ENCODE measurements at regions not wholly inside any gene's neighbourhood (a gene's known extent, or its start where the extent isn't known, plus 50 kb on each side); places are given as distances from the start of the nearest gene placed in this dataset.

DNA sequence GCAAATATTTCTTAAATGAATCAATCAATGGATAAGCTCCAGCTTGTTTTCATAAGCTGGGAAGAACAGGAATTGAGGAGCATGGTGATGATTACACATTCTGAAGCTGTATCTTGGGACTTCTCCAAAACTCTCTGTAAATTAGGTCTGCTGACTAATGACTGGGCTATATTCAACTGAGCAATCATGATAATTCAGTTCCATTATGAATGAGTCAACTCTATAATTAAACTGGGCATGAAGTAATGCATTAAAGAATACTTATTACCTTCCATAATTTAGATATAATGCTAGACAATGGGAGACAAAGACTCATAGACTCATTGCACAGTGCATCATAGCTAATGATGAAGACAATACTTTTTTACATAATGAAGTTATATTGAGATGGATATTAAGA is 207.4 kb downstream of the CBLN2 start:
- H3K36me3 Mint-ChIP-seq (ENCODE audit: insufficient read depth): no peaks in the 10 kb centered on the region
- H3K27ac Mint-ChIP-seq (ENCODE audit: low read depth): no peak overlapping the region
- no peaks in the 10 kb centered on the region for H3K4me1 Mint-ChIP-seq
- DNase-seq (ENCODE audit: low spot score in 2 of 2) (no peak), ATAC-seq (replicated peaks; ENCODE audit: extremely low read depth, poor library complexity, severe bottlenecking) (no peak)
- H3K4me3 Mint-ChIP-seq: no peak overlapping the region
- no peaks in the 10 kb centered on the region for H3K27me3 Mint-ChIP-seq
- peaks cover 22% of the 10 kb centered on the region for H3K9me3 Mint-ChIP-seq

DNA sequence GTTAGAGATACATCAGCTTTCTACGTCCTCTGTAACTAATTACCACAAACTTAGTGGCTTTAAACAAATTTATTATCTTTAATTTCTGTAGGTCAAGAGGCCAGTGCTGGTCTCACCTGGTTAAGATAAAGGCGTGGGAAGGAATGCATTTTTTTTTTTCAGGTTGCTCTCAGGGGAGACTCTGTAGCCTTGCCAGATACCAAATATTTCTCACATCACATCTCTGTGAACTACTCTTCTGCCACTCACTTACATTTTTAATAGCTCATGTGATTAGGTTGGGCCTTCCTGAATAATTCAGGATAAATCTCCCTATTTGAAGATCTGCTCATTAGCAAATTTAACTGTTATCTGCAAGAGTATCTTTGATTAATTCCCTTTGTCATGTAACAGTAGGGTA is 214.6 kb downstream of the CBLN2 start:
- H3K4me3 Mint-ChIP-seq: no peak overlapping the region
- H3K9me3 Mint-ChIP-seq: peaks cover 17% of the 10 kb centered on the region
- H3K27ac Mint-ChIP-seq (ENCODE audit: low read depth): no peak overlapping the region
- no peak for ATAC-seq (replicated peaks; ENCODE audit: extremely low read depth, poor library complexity, severe bottlenecking)
- H3K27me3 Mint-ChIP-seq: no peaks in the 10 kb centered on the region
- H3K4me1 Mint-ChIP-seq: no peaks in the 10 kb centered on the region
- no peak for DNase-seq (ENCODE audit: low spot score in 2 of 2)
- no peaks in the 10 kb centered on the region for H3K36me3 Mint-ChIP-seq (ENCODE audit: insufficient read depth)

DNA sequence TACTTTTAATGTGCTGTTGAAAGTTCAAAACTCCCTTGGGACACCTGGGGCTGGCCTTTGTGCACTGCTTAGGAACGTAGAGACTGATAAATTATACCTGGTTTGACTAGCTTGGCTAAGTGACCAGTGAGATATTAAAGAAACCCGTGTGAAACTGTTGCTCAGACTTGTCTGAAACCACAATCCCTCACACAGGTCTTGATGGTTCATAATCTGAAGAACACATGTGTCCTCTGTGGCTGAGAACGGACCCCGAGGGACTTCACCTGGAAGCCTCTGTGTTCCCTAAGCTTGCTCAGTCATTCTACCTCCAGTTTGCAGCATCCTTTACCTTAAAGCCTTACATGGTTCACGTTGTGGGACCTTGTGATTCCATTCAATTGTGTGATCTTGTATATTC is 218.8 kb downstream of the CBLN2 start:
- peaks cover 12% of the 10 kb centered on the region for H3K9me3 Mint-ChIP-seq
- no peaks in the 10 kb centered on the region for H3K4me1 Mint-ChIP-seq
- H3K4me3 Mint-ChIP-seq: no peak overlapping the region
- ATAC-seq (replicated peaks; ENCODE audit: extremely low read depth, poor library complexity, severe bottlenecking) (no peak), DNase-seq (ENCODE audit: low spot score in 2 of 2) (no peak)
- no peaks in the 10 kb centered on the region for H3K36me3 Mint-ChIP-seq (ENCODE audit: insufficient read depth)
- no peak overlapping the region for H3K27ac Mint-ChIP-seq (ENCODE audit: low read depth)
- no peaks in the 10 kb centered on the region for H3K27me3 Mint-ChIP-seq

DNA sequence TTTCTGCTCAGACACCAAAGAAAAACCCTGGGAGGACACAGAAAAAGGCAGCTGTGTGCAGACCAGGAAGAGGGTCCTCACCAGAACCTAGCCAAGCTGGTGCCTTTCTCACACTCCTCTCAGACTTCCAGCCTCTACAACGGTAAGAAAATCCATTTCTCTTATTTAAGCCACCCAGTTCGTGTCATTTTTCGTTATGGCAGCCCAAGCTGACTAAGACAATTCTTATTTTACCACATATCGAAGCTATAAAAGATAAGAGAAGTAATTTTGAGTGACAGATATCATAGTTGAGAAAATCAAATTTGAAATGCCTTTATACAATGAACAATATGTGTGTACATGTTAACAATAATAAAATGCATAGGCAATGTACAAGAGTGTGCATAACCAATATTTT is 219.5 kb downstream of the CBLN2 start:
- Mint-ChIP-seq H3K9me3 (peaks cover 12% of the 10 kb centered on the region), H3K36me3 (ENCODE audit: insufficient read depth) (no peaks in the 10 kb centered on the region), H3K4me3 (no peak overlapping the region), H3K27ac (ENCODE audit: low read depth) (no peak overlapping the region), H3K27me3 (no peaks in the 10 kb centered on the region), H3K4me1 (no peaks in the 10 kb centered on the region)
- no peak for ATAC-seq (replicated peaks; ENCODE audit: extremely low read depth, poor library complexity, severe bottlenecking)
- no peak for DNase-seq (ENCODE audit: low spot score in 2 of 2)

DNA sequence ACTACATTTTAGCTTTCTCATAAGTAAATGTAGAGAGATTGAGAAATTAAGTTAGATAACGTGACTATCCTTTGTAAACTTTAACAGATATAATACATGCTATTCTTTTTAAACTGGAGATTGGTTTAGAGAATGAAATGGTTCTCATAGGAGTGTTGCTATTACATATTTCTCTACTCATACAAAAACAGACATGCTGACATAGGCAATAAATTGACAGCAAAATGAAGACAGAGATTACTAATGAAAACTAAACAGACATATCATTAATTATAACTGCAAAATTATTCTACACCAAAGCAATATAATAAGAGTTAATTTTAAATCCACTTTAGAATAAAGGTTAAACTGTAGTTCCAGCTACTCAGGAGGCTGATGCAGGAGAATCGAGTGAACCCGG is 227.6 kb downstream of the CBLN2 start:
- no peak overlapping the region for H3K27ac Mint-ChIP-seq (ENCODE audit: low read depth)
- no peak for DNase-seq (ENCODE audit: low spot score in 2 of 2)
- no peaks in the 10 kb centered on the region for H3K27me3 Mint-ChIP-seq
- no peaks in the 10 kb centered on the region for H3K36me3 Mint-ChIP-seq (ENCODE audit: insufficient read depth)
- peaks cover 12% of the 10 kb centered on the region for H3K9me3 Mint-ChIP-seq
- H3K4me1 Mint-ChIP-seq: no peaks in the 10 kb centered on the region
- no peak overlapping the region for H3K4me3 Mint-ChIP-seq
- no peak for ATAC-seq (replicated peaks; ENCODE audit: extremely low read depth, poor library complexity, severe bottlenecking)

DNA sequence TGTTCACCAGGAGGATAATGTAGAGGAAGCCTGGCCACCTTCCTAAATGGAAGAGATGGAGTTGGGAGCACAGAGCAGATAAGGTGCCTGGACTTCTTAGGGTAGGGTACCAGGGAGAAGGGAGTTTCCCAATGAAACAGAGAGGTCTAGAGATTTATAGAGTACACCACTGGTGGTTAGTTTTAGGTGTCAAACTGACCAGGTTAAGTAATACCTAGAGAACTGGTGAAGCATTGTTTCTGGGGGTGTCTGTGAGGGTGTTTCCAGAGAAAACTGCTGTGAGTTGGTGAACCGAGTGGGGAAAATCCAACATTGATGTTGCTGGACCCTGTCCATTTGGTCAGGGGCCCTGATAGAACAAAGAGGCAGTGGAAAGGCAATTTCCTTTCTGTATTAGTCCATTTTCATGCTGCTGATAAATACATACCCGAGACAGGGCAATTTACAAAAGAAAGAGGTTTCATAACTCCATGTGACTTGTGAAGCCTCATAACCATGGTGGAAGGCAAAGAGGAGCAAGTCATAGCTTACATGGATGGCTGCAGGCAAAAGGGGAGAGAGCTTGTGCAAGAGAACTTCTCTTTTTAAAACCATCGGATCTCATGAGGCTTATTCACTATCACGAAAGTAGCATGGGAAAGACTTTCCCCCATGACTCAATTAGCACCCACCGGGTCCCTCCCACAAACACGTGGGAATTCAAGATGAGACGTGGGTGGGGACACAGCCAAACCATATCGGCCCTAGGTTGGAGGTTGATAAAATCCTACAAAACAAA is 260.8 kb downstream of the CBLN2 start:
- no peak for DNase-seq (ENCODE audit: low spot score in 2 of 2)
- Mint-ChIP-seq H3K36me3 (ENCODE audit: insufficient read depth) (no peaks in the 10 kb centered on the region), H3K4me1 (no peaks in the 10 kb centered on the region), H3K4me3 (no peak overlapping the region), H3K9me3 (peaks cover 5% of the 10 kb centered on the region), H3K27ac (ENCODE audit: low read depth) (no peak overlapping the region), H3K27me3 (no peaks in the 10 kb centered on the region)
- ATAC-seq (replicated peaks; ENCODE audit: extremely low read depth, poor library complexity, severe bottlenecking): no peak

DNA sequence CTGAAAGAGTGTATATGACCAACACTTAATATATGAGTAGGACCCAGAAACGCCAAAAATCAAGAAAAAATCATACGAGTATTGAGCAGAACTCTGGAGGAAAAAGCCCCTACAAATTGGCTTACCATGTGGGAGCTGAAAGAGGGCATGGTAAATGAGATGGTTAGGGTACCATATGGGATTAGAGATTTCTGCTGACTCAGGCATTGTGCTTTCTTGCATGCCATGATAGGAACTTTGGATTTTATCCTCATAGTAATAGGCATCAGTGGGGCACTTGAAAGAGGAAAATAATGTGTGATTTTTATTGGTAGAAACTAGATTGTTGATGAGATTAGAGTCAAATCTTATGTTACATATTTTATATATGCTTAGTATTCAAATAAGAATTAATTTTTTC is 271.1 kb downstream of the CBLN2 start:
- peaks cover 27% of the 10 kb centered on the region for H3K9me3 Mint-ChIP-seq
- H3K27ac Mint-ChIP-seq (ENCODE audit: low read depth): no peak overlapping the region
- H3K4me3 Mint-ChIP-seq: no peak overlapping the region
- H3K27me3 Mint-ChIP-seq: no peaks in the 10 kb centered on the region
- ATAC-seq (replicated peaks; ENCODE audit: extremely low read depth, poor library complexity, severe bottlenecking) (no peak), DNase-seq (ENCODE audit: low spot score in 2 of 2) (no peak)
- no peaks in the 10 kb centered on the region for H3K36me3 Mint-ChIP-seq (ENCODE audit: insufficient read depth)
- H3K4me1 Mint-ChIP-seq: no peaks in the 10 kb centered on the region

DNA sequence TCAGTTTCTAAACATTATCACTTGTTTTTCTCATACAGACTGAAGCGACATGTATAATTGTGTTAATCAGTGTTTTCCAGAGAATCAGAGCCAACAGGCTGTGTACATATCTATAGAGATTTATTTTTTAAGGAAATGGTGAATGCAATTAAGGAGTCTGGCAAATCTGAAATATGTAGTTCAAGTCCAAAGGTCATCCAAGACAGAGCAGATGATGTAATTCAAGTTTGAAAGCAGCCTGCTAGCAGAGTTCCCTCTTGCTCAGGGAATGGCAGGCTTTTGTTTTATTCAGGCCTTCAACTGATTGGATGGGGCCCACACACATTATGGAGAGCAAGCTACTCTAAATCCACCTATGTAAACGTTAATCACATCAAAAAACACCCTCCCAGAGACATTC is 282.6 kb downstream of the CBLN2 start:
- Mint-ChIP-seq H3K9me3 (peaks cover 5% of the 10 kb centered on the region), H3K27me3 (no peaks in the 10 kb centered on the region), H3K27ac (ENCODE audit: low read depth) (no peak overlapping the region), H3K4me1 (no peaks in the 10 kb centered on the region), H3K36me3 (ENCODE audit: insufficient read depth) (no peaks in the 10 kb centered on the region), H3K4me3 (no peak overlapping the region)
- no peak for DNase-seq (ENCODE audit: low spot score in 2 of 2)
- no peak for ATAC-seq (replicated peaks; ENCODE audit: extremely low read depth, poor library complexity, severe bottlenecking)

DNA sequence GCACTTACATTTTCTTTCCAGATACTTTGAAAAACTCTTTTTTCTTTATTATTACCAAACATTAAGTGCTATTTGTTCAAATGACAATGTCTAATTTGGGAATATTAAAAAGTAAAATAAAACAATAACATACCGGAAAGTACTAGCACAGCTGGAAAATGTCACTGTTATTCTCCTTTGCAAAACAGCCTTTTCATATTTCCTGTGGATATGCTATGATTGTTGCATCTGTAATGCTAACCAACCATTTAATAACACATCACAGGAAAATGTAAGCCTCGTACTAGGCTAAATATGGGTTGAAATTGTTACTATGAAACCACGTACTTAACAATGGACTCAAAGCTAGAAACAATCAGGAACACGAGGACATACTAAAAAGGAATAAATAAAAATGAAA is 298.1 kb downstream of the CBLN2 start:
- Mint-ChIP-seq H3K27ac (ENCODE audit: low read depth) (no peak overlapping the region), H3K4me3 (no peak overlapping the region), H3K27me3 (no peaks in the 10 kb centered on the region), H3K36me3 (ENCODE audit: insufficient read depth) (no peaks in the 10 kb centered on the region), H3K4me1 (no peaks in the 10 kb centered on the region), H3K9me3 (peaks cover 21% of the 10 kb centered on the region)
- ATAC-seq (replicated peaks; ENCODE audit: extremely low read depth, poor library complexity, severe bottlenecking) (no peak), DNase-seq (ENCODE audit: low spot score in 2 of 2) (no peak)

DNA sequence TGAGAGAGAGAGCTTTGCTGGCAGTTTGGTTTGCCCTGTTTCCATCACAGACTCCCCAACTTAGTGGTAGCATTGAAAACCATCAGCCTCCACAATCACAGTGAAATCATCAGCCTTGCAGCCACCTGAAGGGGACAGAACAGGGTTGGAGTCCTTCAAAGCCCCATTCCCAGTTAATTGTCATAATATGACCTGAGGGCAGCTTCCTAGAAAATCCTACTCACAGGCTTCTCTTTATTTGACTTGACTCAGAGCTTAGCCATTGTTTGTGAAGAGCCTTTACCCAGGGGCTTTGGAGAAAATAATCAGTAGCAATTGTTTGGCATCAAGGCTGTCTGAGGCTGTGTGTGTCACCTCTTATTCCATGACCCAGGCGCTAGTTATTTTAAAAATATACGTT is 308.7 kb downstream of the CBLN2 start:
- ATAC-seq (replicated peaks; ENCODE audit: extremely low read depth, poor library complexity, severe bottlenecking): no peak
- no peak for DNase-seq (ENCODE audit: low spot score in 2 of 2)
- H3K36me3 Mint-ChIP-seq (ENCODE audit: insufficient read depth): no peaks in the 10 kb centered on the region
- no peak overlapping the region for H3K27ac Mint-ChIP-seq (ENCODE audit: low read depth)
- H3K9me3 Mint-ChIP-seq: peaks cover 13% of the 10 kb centered on the region
- H3K4me3 Mint-ChIP-seq: no peak overlapping the region
- no peaks in the 10 kb centered on the region for H3K27me3 Mint-ChIP-seq
- H3K4me1 Mint-ChIP-seq: no peaks in the 10 kb centered on the region

DNA sequence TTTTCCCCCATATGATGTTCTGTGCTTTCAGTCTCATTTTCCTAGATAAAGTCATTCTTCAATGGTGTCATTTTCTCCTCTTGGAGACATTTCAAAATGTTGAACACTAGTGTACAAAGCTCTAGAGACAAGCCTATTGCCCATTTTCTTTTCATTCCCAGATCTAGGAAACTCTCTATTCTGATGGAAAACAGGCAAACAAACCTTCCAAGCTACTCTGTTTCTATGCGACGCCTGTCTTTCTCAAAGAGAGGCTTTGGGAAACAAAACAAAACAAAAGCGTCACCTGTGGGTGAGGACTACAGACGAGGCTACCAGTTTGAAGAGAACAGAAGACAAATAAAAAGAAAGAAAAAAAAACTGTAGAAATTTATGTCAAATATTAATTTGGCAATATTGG is 311.0 kb downstream of the CBLN2 start:
- Mint-ChIP-seq H3K36me3 (ENCODE audit: insufficient read depth) (peaks cover 1% of the 10 kb centered on the region), H3K4me3 (no peak overlapping the region), H3K4me1 (no peaks in the 10 kb centered on the region), H3K27ac (ENCODE audit: low read depth) (no peak overlapping the region), H3K9me3 (peaks cover 19% of the 10 kb centered on the region), H3K27me3 (no peaks in the 10 kb centered on the region)
- ATAC-seq (replicated peaks; ENCODE audit: extremely low read depth, poor library complexity, severe bottlenecking): no peak
- no peak for DNase-seq (ENCODE audit: low spot score in 2 of 2)

DNA sequence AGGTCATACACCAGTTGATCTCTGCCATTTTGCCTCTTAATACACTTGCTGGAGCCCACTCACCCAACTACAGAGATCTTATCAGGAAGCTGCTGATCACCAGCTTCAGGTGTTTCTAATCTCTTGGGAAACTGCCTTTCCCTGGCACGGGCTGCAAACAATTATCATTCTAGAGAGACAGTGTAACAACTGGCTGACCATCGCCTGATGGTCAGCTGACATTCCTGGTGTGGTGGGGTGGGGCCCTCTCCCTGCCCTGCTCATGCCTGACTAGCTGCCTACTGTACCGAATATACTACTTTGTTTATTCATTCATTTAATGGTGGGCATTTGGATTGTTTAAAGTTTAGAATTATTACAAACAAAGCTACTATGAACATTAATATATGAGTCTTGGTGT is 311.5 kb downstream of the CBLN2 start:
- no peak for ATAC-seq (replicated peaks; ENCODE audit: extremely low read depth, poor library complexity, severe bottlenecking)
- Mint-ChIP-seq H3K4me1 (no peaks in the 10 kb centered on the region), H3K9me3 (peaks cover 19% of the 10 kb centered on the region), H3K4me3 (no peak overlapping the region), H3K27ac (ENCODE audit: low read depth) (no peak overlapping the region), H3K27me3 (no peaks in the 10 kb centered on the region), H3K36me3 (ENCODE audit: insufficient read depth) (peaks cover 1% of the 10 kb centered on the region)
- no peak for DNase-seq (ENCODE audit: low spot score in 2 of 2)

DNA sequence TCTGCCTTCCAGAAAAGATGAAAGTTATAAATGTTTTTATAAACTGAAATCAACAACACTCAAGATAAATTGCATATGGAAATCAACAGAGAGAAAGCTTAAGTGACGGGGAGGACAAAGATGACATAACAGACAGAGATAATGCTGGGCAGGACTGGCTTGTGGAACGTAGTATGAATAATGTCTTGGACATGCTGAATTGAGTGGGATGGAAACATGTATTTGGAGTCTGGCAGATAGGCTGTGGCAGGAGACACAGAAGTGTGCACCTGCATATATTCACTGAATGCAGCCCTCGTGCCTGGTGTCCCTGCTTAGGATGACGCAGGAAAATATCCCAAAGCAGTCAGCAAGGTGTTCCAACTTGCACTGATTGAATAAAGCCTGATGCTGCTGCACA is 318.2 kb downstream of the CBLN2 start:
- DNase-seq (ENCODE audit: low spot score in 2 of 2) (no peak), ATAC-seq (replicated peaks; ENCODE audit: extremely low read depth, poor library complexity, severe bottlenecking) (no peak)
- Mint-ChIP-seq H3K36me3 (ENCODE audit: insufficient read depth) (peaks cover 1% of the 10 kb centered on the region), H3K27ac (ENCODE audit: low read depth) (no peak overlapping the region), H3K9me3 (peaks cover 16% of the 10 kb centered on the region), H3K4me3 (no peak overlapping the region), H3K4me1 (no peaks in the 10 kb centered on the region), H3K27me3 (no peaks in the 10 kb centered on the region)
